GM19395 (cell line): ENCODE measurements at regions not wholly inside any gene's neighbourhood (a gene's known extent, or its start where the extent isn't known, plus 50 kb on each side); places are given as distances from the start of the nearest gene placed in this dataset.
A peak's percentile ranks its signal among the peaks of the same experiment; 100 is the strongest.
"Not testable (repeated sequence)": the region's sequence is repeated elsewhere in the genome, so short reads cannot be mapped to it uniquely, and the experiment has no call there.

ENCODE experiments used
- ATAC-seq: cut with Tn5 transposase; IDR thresholded peaks from one replicate; pipeline ENCODE4 v1.9.1; 2021; ENCODE audit warnings: mild to moderate bottlenecking, moderate library complexity; ENCODE audit not compliant: unreplicated experiment

DNA sequence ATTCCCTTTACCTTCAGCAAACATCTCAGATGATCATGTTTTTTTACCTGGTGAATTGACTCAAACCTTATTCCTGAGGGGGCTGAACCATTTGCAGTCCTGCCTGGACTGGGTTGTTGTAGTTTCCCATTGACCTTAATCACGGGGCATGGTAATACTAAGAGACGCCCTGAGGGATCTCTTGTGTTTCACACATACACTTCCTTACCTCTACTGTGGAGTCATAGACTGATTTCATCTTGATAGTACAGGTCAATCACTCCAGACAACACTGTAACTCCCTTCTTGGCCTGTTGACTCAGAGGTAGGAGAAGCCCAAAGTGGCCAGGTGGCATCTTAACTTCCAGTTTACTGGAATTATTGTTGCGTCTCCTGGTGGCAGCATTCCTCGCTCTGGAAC is 1064.0 kb upstream of the PCDH10 start:
- no peak for ATAC-seq

DNA sequence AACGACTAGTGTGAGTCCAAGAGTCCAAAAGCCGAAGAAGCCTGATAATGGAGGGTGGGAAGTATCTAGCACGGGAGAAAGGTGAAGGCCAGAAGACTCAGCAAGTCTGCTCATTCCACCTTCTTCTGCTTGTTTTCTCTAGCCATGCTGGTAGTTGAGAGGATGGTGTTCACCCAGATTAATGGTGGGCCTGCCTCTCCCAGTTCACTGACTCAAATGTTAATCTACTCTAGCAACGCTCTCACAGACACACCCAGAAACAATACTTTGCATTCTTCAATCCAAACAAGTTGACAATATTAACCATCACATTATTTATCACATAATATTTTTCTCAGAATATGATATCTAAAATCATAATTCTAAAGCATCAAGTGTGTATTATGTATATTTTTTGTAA is 1055.1 kb upstream of the PCDH10 start:
- no peak for ATAC-seq

DNA sequence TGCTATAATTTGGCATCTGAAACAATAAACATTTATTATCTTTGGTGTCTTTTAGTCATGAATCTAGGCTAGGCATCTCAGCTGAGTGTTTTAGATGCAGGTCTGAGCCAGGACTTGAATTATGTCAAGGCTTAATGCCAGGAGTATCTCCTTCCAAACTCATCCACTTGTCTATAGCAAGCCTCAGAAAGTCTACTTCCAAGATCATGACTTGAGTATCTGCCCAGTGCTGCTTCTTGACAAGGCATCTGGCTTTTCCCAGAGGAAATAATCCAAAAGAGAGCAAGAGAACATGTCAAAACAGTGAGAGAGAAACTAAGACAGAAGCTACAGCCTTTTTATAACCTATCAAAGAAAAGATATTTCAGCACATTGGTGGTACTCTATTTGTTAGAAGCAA is 1052.1 kb upstream of the PCDH10 start:
- ATAC-seq, result no peak

DNA sequence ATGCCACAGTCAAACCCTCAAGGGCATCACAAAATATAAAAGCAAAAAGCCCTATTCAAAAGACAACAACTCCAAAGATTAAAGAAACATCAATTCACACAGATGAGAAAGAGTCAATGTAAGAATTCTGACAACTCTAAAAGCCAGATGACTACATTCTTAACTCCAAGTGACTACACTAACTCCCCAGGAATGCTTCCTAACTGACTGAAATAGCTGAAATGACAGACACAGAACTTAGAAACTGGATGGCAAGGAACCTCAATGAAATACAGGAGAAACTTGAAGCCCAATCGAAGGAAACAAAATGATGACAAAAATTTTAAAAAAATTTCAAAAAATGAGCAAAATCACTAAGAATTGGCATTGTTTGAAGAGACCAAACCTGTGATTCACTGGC is 1047.6 kb upstream of the PCDH10 start:
- ATAC-seq, result no peak

DNA sequence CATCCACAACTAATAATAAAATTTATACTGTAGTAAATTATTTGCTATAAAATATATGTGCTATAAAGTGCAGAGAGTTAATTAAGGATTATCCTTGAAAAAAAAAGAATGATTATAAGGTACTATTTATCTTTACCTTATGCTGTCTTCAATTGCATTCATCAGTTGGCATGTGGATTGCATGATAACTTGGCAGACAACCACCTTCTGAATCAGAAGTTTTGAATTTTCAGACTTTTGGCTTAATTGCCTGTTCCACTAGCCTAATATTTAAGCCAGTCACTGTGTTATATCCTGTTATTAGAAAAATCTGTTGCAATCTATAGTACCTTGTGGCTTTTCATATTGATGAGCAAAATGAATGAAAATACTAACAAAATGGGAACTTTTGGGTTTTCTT is 1040.3 kb upstream of the PCDH10 start:
- ATAC-seq, result no peak

DNA sequence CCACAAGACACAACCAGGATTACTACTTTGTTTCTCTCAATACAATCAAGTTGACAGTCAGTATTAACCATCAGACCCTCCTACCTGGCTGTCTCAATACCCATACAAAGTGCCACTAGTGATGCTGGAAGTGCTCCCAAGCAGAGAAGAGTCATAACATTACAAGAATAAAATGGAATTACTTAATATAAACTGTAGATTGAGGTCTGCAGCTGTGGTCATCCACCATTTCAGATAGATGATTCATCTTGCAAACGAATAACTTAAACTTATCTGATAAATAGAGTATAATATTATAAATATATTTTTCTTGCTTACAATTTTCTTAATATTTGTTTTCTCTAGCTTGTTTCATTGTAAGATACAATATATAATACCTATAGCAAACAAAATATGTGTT is 1034.2 kb upstream of the PCDH10 start:
- ATAC-seq, result no peak

- ATAC-seq, result not testable (repeated sequence)
Measured at GRCh38 chr4:132122741-132123140, 1026.4 kb upstream of the PCDH10 start.

- ATAC-seq, result peak; percentile 88
Measured at GRCh38 chr4:132123870-132124623, 1025.0 kb upstream of the PCDH10 start.

GRCh38 chr4:132124624-132124974 is 1024.5 kb upstream of the PCDH10 start:
- peak; percentile 20 for ATAC-seq

GRCh38 chr4:132125131-132125530 is 1024.0 kb upstream of the PCDH10 start:
- no peak for ATAC-seq

- no peak for ATAC-seq
Measured at GRCh38 chr4:132132433-132132832, 1016.7 kb upstream of the PCDH10 start.

GRCh38 chr4:132169660-132170059 is 979.4 kb upstream of the PCDH10 start:
- ATAC-seq, result no peak

DNA sequence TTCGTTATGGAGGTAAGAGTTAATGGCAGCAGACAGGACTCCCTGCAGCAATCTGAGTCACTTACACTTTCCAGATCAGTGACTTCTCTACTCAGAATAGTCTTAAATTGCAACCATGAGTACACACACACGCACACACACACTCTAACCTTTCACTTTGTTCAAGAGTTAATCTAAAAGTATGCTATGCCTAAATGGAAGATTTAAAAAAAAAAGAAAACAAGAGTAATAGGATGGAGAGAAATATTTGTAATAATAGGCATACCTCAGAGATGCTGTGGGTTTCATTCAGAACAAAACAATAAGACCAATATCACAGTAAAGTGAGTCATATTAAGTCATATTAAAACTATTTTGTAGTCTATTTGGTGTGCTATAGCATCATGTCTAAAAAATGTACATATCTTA is 969.1 kb upstream of the PCDH10 start:
- no peak for ATAC-seq

- no peak for ATAC-seq
Measured at GRCh38 chr4:132195176-132195575, 953.9 kb upstream of the PCDH10 start.

DNA sequence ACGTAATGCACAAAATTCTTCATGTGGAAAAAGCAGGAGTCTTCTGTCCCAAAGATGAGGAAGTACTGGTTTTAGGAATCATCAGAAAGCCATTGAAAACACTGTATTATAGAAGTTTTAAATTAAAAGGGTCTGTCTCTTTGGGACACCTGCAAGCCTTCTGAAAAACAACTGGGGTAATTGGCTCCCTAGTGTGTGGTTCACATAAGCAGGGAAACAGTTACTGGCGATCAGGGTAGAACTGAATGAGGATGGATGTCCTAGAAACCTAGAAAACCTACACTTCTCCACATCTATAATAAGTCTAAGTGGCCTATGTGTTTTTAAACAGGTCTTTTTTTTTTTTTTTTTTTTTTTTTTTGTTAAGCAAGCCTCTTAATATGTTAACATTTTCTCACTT is 945.5 kb upstream of the PCDH10 start:
- no peak for ATAC-seq

GRCh38 chr4:132214519-132214918 is 934.6 kb upstream of the PCDH10 start:
- no peak for ATAC-seq

DNA sequence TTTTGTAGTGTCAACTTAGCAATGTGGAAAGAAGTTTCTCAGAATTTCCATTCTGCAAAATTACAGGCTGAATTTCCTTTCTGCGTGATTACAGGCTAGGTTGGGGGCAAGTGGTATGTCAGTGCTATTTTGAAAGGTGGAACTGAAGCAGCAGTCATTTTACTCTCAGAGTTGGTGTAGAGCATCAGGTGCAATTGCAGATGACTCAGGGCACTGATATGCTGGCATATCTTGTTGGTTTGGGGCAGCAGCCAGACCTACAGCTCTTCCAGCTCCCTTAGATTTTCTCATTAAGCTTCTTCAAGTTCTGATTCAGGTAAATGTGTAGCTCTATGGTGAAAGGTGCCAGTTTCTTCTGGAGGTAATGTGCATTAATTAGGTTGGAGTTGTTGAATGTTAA is 930.7 kb upstream of the PCDH10 start:
- ATAC-seq, result no peak

- peak; percentile 37 for ATAC-seq
Measured at GRCh38 chr4:132227151-132227856, 921.8 kb upstream of the PCDH10 start.

- peak; percentile 55 for ATAC-seq
Measured at GRCh38 chr4:132227857-132228165, 921.3 kb upstream of the PCDH10 start.

- ATAC-seq, result no peak
Measured at GRCh38 chr4:132228676-132229075, 920.4 kb upstream of the PCDH10 start.

GRCh38 chr4:132230025-132230424 is 919.1 kb upstream of the PCDH10 start:
- ATAC-seq, result no peak

- no peak for ATAC-seq
Measured at GRCh38 chr4:132238697-132239096, 910.4 kb upstream of the PCDH10 start.

DNA sequence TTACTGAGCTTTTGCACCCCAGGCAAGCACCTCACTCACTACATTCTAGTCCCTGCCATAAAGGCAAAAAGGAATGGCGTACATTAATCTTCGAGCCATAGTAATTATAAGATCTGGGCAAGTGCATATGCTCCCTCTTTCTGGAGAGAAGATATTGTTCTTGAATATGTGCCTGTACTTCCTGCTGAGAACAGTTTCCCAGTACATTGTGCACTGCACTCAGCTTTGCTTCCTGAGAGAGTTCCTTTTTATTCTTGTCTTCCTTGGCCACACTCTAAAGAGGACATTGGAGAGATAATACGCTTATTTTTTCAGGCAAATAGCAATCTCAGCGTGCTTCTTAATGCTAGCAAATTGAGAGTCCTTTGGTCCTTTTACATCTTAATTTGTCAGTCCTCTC is 909.0 kb upstream of the PCDH10 start:
- ATAC-seq, result no peak
